ENCODE measurements at regions not wholly inside any gene's neighbourhood (a gene's known extent, or its start where the extent isn't known, plus 50 kb on each side); places are given as distances from the start of the nearest gene placed in this dataset.
A peak's percentile ranks its signal among the peaks of the same experiment; 100 is the strongest.

- ATAC-seq = no peak
These were observed 124.7 kb upstream of the WNT4 start for GRCh38 chr1:22267413-22268175.

GRCh38 chr1:22268327-22268726 lies 125.4 kb upstream of the WNT4 start:
- no peak for ATAC-seq

GRCh38 chr1:22271847-22272801 lies 129.2 kb upstream of the WNT4 start:
- ATAC-seq = peak; percentile 15

GRCh38 chr1:22273686-22274681 lies 131.1 kb upstream of the WNT4 start:
- peak; percentile 46 for ATAC-seq

GRCh38 chr1:22275167-22275566 lies 132.3 kb upstream of the WNT4 start:
- peak; percentile 10 for ATAC-seq

- peak; percentile 75 for ATAC-seq
These were observed 132.9 kb upstream of the WNT4 start for GRCh38 chr1:22275626-22276395.

- ATAC-seq = no peak
These were observed 133.5 kb upstream of the WNT4 start for GRCh38 chr1:22276396-22276748.

- no peak for ATAC-seq
These were observed 134.8 kb upstream of the WNT4 start for GRCh38 chr1:22277662-22278061.

GRCh38 chr1:22279735-22280134 lies 136.8 kb upstream of the WNT4 start:
- no peak for ATAC-seq

- no peak for ATAC-seq
These were observed 137.6 kb upstream of the WNT4 start for GRCh38 chr1:22280526-22280925.

- no peak for ATAC-seq
These were observed 138.8 kb upstream of the WNT4 start for GRCh38 chr1:22281521-22282363.

GRCh38 chr1:22282364-22282995 lies 139.6 kb upstream of the WNT4 start:
- no peak for ATAC-seq

- no peak for ATAC-seq
These were observed 140.7 kb upstream of the WNT4 start for GRCh38 chr1:22283596-22283995.

GRCh38 chr1:22284236-22284635 lies 141.3 kb upstream of the WNT4 start:
- no peak for ATAC-seq

GRCh38 chr1:22284906-22285548 lies 142.1 kb upstream of the WNT4 start:
- no peak for ATAC-seq

- ATAC-seq = no peak
These were observed 142.9 kb upstream of the WNT4 start for GRCh38 chr1:22285549-22286396.

- no peak for ATAC-seq
These were observed 143.6 kb upstream of the WNT4 start for GRCh38 chr1:22286491-22286890.

GRCh38 chr1:22287273-22287672 lies 144.4 kb upstream of the WNT4 start:
- no peak for ATAC-seq

Data from esophagus mucosa (tissue), 1 donor.